C4-2B (cell line): ENCODE measurements at regions not wholly inside any gene's neighbourhood (a gene's known extent, or its start where the extent isn't known, plus 50 kb on each side); places are given as distances from the start of the nearest gene placed in this dataset.
"Not testable (repeated sequence)": the region's sequence is repeated elsewhere in the genome, so short reads cannot be mapped to it uniquely, and the experiment has no call there.

Source experiments
- CTCF ChIP-seq: fragments of 450-650 bp; conservative IDR thresholded peaks from 2 replicates; pipeline ENCODE4 v1.5.1; 2017; ENCODE audit warnings: mild to moderate bottlenecking
- ZFX ChIP-seq: fragments of 450-650 bp; IDR thresholded peaks from 2 replicates; pipeline ENCODE4 v1.6.1; 2017

- not testable (repeated sequence) for TF ChIP-seq CTCF, ZFX
These were observed 812.4 kb downstream of the TMEM121 start for GRCh38 chr14:106338775-106339174.
